Progenitor cell of endocrine pancreas (in vitro differentiated cells): ENCODE measurements at regions not wholly inside any gene's neighbourhood (a gene's known extent, or its start where the extent isn't known, plus 50 kb on each side); places are given as distances from the start of the nearest gene placed in this dataset.
"Not testable (repeated sequence)": the region's sequence is repeated elsewhere in the genome, so short reads cannot be mapped to it uniquely, and the experiment has no call there.

Source experiments
- DNase-seq: peaks from one replicate; pipeline ENCODE4 v3.0.0; 2021; ENCODE audit warnings: low spot score; ENCODE audit not compliant: unreplicated experiment
- H3K27ac Mint-ChIP-seq: 2 replicates; pipeline ENCODE4 v1.8.0; 2021; ENCODE audit warnings: mild to moderate bottlenecking, moderate library complexity, mixed read lengths
- H3K27me3 Mint-ChIP-seq: 2 replicates; pipeline ENCODE4 v1.8.0; 2021; ENCODE audit warnings: mixed read lengths
- H3K36me3 Mint-ChIP-seq: 2 replicates; pipeline ENCODE4 v1.8.0; 2022; ENCODE audit warnings: mixed read lengths; ENCODE audit not compliant: insufficient read depth
- H3K4me1 Mint-ChIP-seq: 2 replicates; pipeline ENCODE4 v1.8.0; 2021; ENCODE audit warnings: low read depth, mixed read lengths
- H3K4me3 Mint-ChIP-seq: 2 replicates; pipeline ENCODE4 v1.8.0; 2021; ENCODE audit warnings: low read depth, mild to moderate bottlenecking, moderate library complexity, mixed read lengths
- H3K9me3 Mint-ChIP-seq: 2 replicates; pipeline ENCODE4 v1.8.0; 2021; ENCODE audit warnings: low read depth, mixed read lengths
- TF ChIP-seq, protein P1 (sequence below): fragments of 200-600 bp; sonication (generic); IDR thresholded peaks from one replicate; pipeline ENCODE4 v1.5.0; 2021; ENCODE audit warnings: antibody characterized with exemption, mild to moderate bottlenecking; ENCODE audit not compliant: unreplicated experiment

DNA sequence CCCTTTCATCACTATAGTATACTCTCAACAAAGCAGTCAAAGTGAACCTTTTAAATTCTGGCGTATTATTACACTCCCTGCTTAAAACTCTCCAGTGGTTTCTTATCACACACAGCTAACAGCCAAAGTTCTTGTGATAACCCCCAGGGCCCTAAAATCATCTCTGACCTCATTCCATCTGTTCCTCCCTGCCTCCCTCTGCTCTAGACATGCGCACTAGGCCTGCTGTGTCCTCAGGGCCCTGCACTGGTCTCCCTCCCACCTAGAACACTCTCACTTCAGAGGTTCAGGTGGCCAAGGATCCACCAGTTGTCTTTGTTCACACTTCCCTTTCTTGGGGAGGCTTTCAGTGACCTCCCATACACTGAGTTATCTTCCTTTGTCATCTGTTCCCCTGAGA lies 603.4 kb downstream of the DSC3 start:
- Mint-ChIP-seq H3K36me3 (no peaks in the 10 kb centered on the region), H3K4me1 (peaks cover 5% of the 10 kb centered on the region), H3K4me3 (no peak overlapping the region), H3K9me3 (peaks cover 8% of the 10 kb centered on the region), H3K27ac (no peak overlapping the region), H3K27me3 (no peaks in the 10 kb centered on the region)
- no peak for DNase-seq
- TF ChIP-seq, protein P1, sequence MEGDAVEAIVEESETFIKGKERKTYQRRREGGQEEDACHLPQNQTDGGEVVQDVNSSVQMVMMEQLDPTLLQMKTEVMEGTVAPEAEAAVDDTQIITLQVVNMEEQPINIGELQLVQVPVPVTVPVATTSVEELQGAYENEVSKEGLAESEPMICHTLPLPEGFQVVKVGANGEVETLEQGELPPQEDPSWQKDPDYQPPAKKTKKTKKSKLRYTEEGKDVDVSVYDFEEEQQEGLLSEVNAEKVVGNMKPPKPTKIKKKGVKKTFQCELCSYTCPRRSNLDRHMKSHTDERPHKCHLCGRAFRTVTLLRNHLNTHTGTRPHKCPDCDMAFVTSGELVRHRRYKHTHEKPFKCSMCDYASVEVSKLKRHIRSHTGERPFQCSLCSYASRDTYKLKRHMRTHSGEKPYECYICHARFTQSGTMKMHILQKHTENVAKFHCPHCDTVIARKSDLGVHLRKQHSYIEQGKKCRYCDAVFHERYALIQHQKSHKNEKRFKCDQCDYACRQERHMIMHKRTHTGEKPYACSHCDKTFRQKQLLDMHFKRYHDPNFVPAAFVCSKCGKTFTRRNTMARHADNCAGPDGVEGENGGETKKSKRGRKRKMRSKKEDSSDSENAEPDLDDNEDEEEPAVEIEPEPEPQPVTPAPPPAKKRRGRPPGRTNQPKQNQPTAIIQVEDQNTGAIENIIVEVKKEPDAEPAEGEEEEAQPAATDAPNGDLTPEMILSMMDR = no peak

DNA sequence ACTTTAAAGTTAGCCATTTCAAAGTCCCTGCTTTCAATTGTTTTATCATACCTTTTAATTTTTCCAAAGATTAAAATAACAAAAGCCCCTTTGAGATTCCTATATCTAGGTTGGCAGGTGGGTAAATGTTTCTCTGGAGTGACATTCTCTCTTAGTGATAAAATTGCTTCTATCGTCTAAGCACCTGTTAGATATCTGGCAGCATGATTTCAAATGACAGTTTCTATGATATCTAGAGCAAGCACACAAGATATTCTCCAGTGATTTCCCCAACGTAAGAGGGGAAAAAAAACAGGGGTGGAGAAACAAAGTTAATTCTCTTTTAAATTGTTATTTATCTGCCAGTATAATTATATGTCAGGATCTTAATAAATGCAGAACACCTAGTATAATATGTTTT lies 610.2 kb downstream of the DSC3 start:
- Mint-ChIP-seq H3K9me3 (peaks cover 2% of the 10 kb centered on the region), H3K4me3 (no peak overlapping the region), H3K27me3 (no peaks in the 10 kb centered on the region), H3K27ac (no peak overlapping the region), H3K4me1 (peaks cover 12% of the 10 kb centered on the region), H3K36me3 (no peaks in the 10 kb centered on the region)
- TF ChIP-seq, protein P1 = no peak
- DNase-seq = no peak

DNA sequence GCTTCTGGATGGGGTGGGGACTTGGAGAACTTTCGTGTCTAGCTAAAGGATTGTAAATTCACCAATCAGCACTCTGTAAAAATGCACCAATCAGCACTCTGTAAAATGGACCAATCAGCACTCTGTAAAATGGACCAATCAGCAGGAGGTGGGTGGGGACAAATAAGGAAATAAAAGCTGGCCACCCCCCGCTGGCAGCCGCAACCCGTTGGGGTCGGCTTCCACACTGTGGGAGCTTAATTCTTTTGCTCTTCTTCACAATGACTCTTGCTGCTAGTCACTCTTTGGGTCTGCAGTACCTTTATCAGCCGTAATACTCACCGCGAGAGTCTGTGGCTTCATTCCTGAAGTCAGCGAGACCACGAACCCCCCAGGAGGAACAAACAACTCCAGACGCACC lies 623.1 kb downstream of the DSC3 start:
- DNase-seq, H3K4me3 Mint-ChIP-seq, H3K27ac Mint-ChIP-seq, H3K9me3 Mint-ChIP-seq, H3K36me3 Mint-ChIP-seq, H3K4me1 Mint-ChIP-seq, H3K27me3 Mint-ChIP-seq: not testable (repeated sequence)

DNA sequence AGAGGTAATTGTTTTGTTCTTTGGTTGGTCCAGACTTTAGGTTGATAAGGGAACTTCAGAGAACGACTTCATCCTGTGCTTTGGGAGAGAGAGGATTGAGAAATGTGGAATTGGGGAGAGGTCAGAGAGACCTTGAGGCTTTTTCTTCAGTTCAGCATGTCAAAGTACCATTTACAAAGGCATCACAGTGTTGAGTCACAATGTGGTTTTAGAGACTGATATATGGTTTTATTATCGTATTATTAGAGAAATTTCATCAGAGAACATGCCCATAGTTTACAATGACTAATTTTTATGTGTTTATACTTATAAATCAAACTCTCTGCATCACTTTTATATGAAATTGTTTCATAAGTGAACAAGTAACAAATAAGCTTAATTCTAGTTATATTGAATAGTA lies 626.6 kb downstream of the DSC3 start:
- TF ChIP-seq, protein P1 = no peak
- no peak for DNase-seq
- H3K27me3 Mint-ChIP-seq = no peaks in the 10 kb centered on the region
- H3K4me3 Mint-ChIP-seq = no peak overlapping the region
- H3K36me3 Mint-ChIP-seq = no peaks in the 10 kb centered on the region
- peaks cover 3% of the 10 kb centered on the region for H3K9me3 Mint-ChIP-seq
- H3K27ac Mint-ChIP-seq = no peak overlapping the region
- no peaks in the 10 kb centered on the region for H3K4me1 Mint-ChIP-seq

DNA sequence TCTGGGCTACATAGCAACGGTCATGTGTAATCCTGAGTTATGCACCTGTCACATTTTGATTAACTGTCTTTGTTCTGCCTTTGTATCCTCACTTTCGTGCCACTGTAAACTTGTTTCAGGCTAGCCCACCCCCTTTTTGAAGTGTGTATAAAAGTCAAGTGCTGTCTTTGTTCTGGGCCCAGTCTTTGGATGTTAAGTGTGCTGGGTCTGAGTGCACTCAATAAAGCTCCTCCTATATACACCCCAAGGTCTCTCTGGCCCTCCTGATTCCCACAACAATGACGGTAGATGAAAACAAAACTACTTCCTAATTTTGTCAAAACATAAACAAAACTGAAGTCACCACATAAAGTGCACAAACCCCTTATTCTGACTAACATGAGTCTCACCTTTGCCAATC lies 633.4 kb downstream of the DSC3 start:
- no peaks in the 10 kb centered on the region for H3K4me1 Mint-ChIP-seq
- H3K9me3 Mint-ChIP-seq = peaks cover 15% of the 10 kb centered on the region
- TF ChIP-seq, protein P1 = no peak
- H3K27me3 Mint-ChIP-seq = no peaks in the 10 kb centered on the region
- H3K27ac Mint-ChIP-seq = no peak overlapping the region
- DNase-seq = no peak
- no peaks in the 10 kb centered on the region for H3K36me3 Mint-ChIP-seq
- no peak overlapping the region for H3K4me3 Mint-ChIP-seq

DNA sequence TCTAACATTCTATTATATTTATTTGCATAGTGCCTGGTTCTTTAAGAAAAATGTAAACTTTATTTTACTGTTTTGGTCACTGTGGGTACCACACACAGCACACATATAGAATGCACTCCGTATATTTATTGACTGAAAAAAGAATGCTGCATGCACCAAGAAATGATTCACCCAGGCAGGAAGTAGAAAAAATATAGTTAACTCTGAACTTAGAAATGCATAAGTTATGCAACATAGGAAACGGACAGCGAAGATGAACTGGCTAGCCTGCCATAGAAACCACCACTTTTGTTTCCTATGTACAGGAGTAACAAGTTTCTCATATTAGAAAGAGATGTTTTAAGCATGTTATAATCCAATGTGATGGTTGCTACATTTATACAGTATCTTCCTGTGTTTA lies 635.8 kb downstream of the DSC3 start:
- Mint-ChIP-seq H3K4me3 (no peak overlapping the region), H3K4me1 (no peaks in the 10 kb centered on the region), H3K9me3 (peaks cover 15% of the 10 kb centered on the region), H3K36me3 (no peaks in the 10 kb centered on the region), H3K27me3 (no peaks in the 10 kb centered on the region), H3K27ac (no peak overlapping the region)
- TF ChIP-seq, protein P1 = no peak
- DNase-seq = no peak
